Neural progenitor cell (in vitro differentiated cells): ENCODE measurements at regions not wholly inside any gene's neighbourhood (a gene's known extent, or its start where the extent isn't known, plus 50 kb on each side); places are given as distances from the start of the nearest gene placed in this dataset.

Experiments
- EZH2phosphoT487 ChIP-seq: fragments of 200-600 bp; sonication (generic); IDR thresholded peaks from 2 replicates; pipeline ENCODE4 v1.6.1; 2017; ENCODE audit warnings: antibody characterized with exemption
- TF ChIP-seq, protein P1 (sequence below): fragments of 200-600 bp; sonication (generic); IDR thresholded peaks from 2 replicates; pipeline ENCODE4 v1.5.1; 2017; ENCODE audit warnings: antibody characterized with exemption, mild to moderate bottlenecking

DNA sequence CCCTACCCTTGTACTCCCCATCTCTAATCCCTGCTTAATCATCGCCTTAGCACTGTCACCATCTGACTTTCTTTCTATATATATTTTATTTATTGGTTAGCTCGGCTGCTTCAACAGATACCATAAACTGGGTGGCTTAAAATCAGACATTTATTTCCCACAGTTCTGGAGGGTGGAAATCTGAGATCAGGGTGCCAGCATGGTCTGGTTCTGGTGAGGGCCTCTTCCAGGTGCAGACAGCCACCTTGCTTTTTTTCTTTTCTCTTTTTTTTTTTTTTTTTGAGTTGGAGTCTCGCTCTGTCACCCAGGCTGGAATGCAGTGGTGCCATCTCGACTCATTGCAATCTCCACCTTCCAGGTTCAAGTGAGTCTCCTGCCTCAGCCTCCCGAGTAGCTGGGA is 127.5 kb upstream of the ESR1 start:
- TF ChIP-seq, protein P1, sequence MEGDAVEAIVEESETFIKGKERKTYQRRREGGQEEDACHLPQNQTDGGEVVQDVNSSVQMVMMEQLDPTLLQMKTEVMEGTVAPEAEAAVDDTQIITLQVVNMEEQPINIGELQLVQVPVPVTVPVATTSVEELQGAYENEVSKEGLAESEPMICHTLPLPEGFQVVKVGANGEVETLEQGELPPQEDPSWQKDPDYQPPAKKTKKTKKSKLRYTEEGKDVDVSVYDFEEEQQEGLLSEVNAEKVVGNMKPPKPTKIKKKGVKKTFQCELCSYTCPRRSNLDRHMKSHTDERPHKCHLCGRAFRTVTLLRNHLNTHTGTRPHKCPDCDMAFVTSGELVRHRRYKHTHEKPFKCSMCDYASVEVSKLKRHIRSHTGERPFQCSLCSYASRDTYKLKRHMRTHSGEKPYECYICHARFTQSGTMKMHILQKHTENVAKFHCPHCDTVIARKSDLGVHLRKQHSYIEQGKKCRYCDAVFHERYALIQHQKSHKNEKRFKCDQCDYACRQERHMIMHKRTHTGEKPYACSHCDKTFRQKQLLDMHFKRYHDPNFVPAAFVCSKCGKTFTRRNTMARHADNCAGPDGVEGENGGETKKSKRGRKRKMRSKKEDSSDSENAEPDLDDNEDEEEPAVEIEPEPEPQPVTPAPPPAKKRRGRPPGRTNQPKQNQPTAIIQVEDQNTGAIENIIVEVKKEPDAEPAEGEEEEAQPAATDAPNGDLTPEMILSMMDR, result no peak
- TF ChIP-seq EZH2phosphoT487, result no peak
